OCI-LY1 (cell line): ENCODE measurements at regions not wholly inside any gene's neighbourhood (a gene's known extent, or its start where the extent isn't known, plus 50 kb on each side); places are given as distances from the start of the nearest gene placed in this dataset.

ENCODE experiments used
- H2AFZ ChIP-seq: fragments of 200-600 bp; sonication (generic), shearing (Covaris generic); 2 replicates; pipeline ENCODE4 v1.6.0; 2014; ENCODE audit warnings: antibody characterized with exemption, mild to moderate bottlenecking, low read length
- H3F3A ChIP-seq: fragments of 200-600 bp; sonication (generic), shearing (Covaris generic); 2 replicates; pipeline ENCODE4 v1.6.0; 2014; ENCODE audit warnings: mild to moderate bottlenecking, antibody characterized with exemption, low read length, moderate library complexity; ENCODE audit not compliant: insufficient read depth
- H3K27ac ChIP-seq: fragments of 200-600 bp; sonication (generic); 2 replicates; pipeline ENCODE4 v1.5.1; 2014; ENCODE audit warnings: low read length, mixed run types, mild to moderate bottlenecking, low read depth; ENCODE audit not compliant: poor library complexity, severe bottlenecking
- H3K27me3 ChIP-seq: fragments of 200-600 bp; sonication (generic); 2 replicates; pipeline ENCODE4 v1.6.0; 2014; ENCODE audit warnings: antibody characterized with exemption, mild to moderate bottlenecking, low read length, moderate library complexity; ENCODE audit not compliant: insufficient read depth
- H3K36me3 ChIP-seq: fragments of 200-600 bp; sonication (generic); 2 replicates; pipeline ENCODE4 v1.6.1; 2014; ENCODE audit warnings: mild to moderate bottlenecking, antibody characterized with exemption, low read length, moderate library complexity, mixed read lengths; ENCODE audit not compliant: insufficient read depth
- H3K4me1 ChIP-seq: fragments of 200-600 bp; sonication (generic); 2 replicates; pipeline ENCODE4 v1.5.1; 2014; ENCODE audit warnings: mild to moderate bottlenecking, low read length, moderate library complexity; ENCODE audit not compliant: insufficient read depth, severe bottlenecking
- H3K4me2 ChIP-seq: fragments of 200-600 bp; sonication (generic), shearing (Covaris generic); 2 replicates; pipeline ENCODE4 v1.6.1; 2014; ENCODE audit warnings: low read length
- H3K4me3 ChIP-seq: fragments of 200-600 bp; sonication (generic); 2 replicates; pipeline ENCODE4 v1.5.1; 2014; ENCODE audit warnings: low read length, low read depth, mild to moderate bottlenecking, mixed read lengths; ENCODE audit not compliant: poor library complexity, severe bottlenecking
- H3K79me2 ChIP-seq: fragments of 200-600 bp; shearing (Covaris generic); 2 replicates; pipeline ENCODE4 v1.6.1; 2016; ENCODE audit warnings: mixed run types, low read length, mixed read lengths; ENCODE audit not compliant: insufficient read depth
- H3K9ac ChIP-seq: fragments of 200-600 bp; sonication (generic), shearing (Covaris generic); 2 replicates; pipeline ENCODE4 v1.6.1; 2014; ENCODE audit warnings: mild to moderate bottlenecking, low read length, mixed read lengths
- H3K9me2 ChIP-seq: fragments of 200-600 bp; sonication (generic), shearing (Covaris generic); 2 replicates; pipeline ENCODE4 v1.6.1; 2014; ENCODE audit warnings: low read depth, mild to moderate bottlenecking, low read length, mixed read lengths
- H3K9me3 ChIP-seq: fragments of 200-600 bp; shearing (Covaris generic); 2 replicates; pipeline ENCODE4 v1.6.1; 2014; ENCODE audit warnings: low read length, mixed read lengths
- H4K20me1 ChIP-seq: fragments of 200-600 bp; sonication (generic), shearing (Covaris generic); 2 replicates; pipeline ENCODE4 v1.6.0; 2016; ENCODE audit warnings: mild to moderate bottlenecking, low read length; ENCODE audit not compliant: insufficient read depth
- EZH2 ChIP-seq: fragments of 200-600 bp; sonication (generic), shearing (Covaris generic); IDR thresholded peaks from 2 replicates; pipeline ENCODE4 v1.8.0; 2017; ENCODE audit warnings: borderline replicate concordance, mixed run types, mild to moderate bottlenecking, antibody characterized with exemption, low read length, moderate library complexity, mixed read lengths
- TF ChIP-seq, protein P1 (sequence below): fragments of 200-600 bp; sonication (generic), shearing (Covaris generic); IDR thresholded peaks from 2 replicates; pipeline ENCODE4 v1.5.1; 2017; ENCODE audit warnings: mild to moderate bottlenecking, antibody characterized with exemption, low read length, moderate library complexity, mixed read lengths

DNA sequence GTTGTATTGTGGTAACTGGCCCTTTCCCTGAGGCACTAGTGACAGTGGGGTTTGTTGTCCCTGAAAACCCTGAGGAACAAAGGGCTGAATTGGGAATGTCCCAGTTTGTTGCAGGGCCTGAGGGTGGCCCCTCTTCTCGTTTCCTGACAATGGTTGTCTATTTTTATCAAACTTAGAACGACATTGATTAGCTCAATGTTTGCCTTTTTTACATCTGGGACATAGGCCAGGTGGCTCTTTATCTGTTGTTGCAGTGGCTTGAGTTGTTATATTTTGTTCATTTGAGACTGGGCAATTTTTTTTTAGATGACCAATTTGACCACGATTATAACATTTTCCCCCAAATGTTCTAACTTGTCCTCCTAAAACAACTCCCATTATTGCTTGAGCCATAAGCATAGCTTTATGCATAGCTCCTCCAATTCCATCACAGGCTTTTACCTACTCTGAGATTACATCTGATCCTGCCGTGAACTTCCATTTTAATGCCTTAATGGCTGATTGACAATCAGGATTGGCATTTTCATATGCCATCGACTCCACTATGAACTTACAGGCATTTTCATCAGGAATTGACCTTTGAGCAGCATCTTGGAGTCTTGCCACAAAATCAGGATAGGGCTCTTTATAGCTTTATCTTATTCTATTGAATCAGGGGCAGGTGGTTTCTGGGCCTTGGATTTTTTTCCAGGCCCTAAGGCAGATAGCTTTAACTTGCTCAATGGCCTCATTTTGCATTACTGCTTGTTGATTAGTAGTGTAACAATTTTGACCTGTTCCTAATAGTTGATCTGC lies 604.3 kb downstream of the ALG10 start:
- H3K27me3 ChIP-seq: no peaks in the 10 kb centered on the region
- H3K9me2 ChIP-seq: no peaks in the 10 kb centered on the region
- H3K9me3 ChIP-seq: no peaks in the 10 kb centered on the region
- H2AFZ ChIP-seq: no peak overlapping the region
- H3K4me2 ChIP-seq: no peak overlapping the region
- no peak overlapping the region for H3K9ac ChIP-seq
- H3F3A ChIP-seq: no peaks in the 10 kb centered on the region
- no peak overlapping the region for H3K27ac ChIP-seq
- H3K36me3 ChIP-seq: no peaks in the 10 kb centered on the region
- H4K20me1 ChIP-seq: no peaks in the 10 kb centered on the region
- no peaks in the 10 kb centered on the region for H3K4me1 ChIP-seq
- no peaks in the 10 kb centered on the region for H3K79me2 ChIP-seq
- TF ChIP-seq, protein P1, sequence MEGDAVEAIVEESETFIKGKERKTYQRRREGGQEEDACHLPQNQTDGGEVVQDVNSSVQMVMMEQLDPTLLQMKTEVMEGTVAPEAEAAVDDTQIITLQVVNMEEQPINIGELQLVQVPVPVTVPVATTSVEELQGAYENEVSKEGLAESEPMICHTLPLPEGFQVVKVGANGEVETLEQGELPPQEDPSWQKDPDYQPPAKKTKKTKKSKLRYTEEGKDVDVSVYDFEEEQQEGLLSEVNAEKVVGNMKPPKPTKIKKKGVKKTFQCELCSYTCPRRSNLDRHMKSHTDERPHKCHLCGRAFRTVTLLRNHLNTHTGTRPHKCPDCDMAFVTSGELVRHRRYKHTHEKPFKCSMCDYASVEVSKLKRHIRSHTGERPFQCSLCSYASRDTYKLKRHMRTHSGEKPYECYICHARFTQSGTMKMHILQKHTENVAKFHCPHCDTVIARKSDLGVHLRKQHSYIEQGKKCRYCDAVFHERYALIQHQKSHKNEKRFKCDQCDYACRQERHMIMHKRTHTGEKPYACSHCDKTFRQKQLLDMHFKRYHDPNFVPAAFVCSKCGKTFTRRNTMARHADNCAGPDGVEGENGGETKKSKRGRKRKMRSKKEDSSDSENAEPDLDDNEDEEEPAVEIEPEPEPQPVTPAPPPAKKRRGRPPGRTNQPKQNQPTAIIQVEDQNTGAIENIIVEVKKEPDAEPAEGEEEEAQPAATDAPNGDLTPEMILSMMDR: no peak
- TF ChIP-seq EZH2: no peak
- H3K4me3 ChIP-seq: no peak overlapping the region
